ENCODE measurements at regions not wholly inside any gene's neighbourhood (a gene's known extent, or its start where the extent isn't known, plus 50 kb on each side); places are given as distances from the start of the nearest gene placed in this dataset.
A peak's percentile ranks its signal among the peaks of the same experiment; 100 is the strongest.

DNA sequence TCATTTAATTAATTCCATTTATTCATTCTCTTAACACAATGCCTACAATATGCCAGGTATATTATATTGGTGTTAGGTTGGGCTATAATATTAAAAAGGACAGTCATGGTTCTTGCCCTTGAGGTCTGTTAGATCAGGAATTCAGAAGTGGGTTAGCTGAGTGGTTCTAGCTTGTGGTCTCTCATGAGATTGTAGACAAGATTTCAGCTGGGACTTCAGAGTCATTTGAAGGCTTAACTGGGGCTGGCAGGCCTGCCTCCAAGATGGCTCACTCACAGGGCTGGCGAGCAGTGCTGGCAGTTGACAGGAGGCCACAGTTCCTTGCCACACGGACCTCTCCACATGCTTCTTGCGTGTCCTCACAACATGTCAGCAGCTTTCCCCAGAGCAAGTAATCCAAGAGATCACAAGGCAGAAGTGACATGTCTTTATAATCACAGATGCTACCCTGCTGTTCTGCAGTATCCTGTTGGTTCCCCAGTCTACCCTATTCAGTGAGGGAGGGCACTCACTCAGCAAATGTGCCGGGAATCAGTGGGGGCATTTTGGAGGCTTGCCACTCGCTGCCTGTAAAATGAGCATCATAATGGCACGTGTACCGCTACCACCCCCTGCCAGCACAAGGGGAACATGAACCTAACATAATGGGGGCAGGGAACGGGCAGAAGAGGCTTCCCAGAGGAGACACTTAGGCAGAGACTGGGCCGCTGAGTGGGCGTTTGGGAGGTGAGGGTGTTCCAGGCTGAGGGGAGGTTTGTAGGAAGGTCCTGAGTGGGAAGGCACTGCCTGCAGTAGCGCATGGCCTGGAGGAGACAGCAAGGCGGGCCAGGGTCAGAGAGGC lies 70.0 kb downstream of the EXOSC2 start:
- ChIA-PET RAD21 (ENCODE audit: unreplicated experiment) (interaction anchor here (1.0 to 1.2 kb wide), 2 partner anchors 10 to 107 kb away, joined by 3 read pairs; no protein-coding TSS in a partner anchor), CTCF (interaction anchor here (0.7 to 1.5 kb wide), 6 partner anchors 50 to 106 kb away, joined by 3 to 5 read pairs (median 3); no protein-coding TSS in a partner anchor), SMC1A (ENCODE audit: uncharacterized antibody, unreplicated experiment) (interaction anchor here (1.4 to 1.8 kb wide), 2 partner anchors 53 to 102 kb away, joined by 4 to 5 read pairs; no protein-coding TSS in a partner anchor), POLR2A (no interaction called here)
- DNase-seq (ENCODE audit: low read depth, low spot score) = no peak
- in situ Hi-C loops (cut with MboI) = no loop called here
- Histone ChIP-seq H3K79me2 (ENCODE audit: control insufficient read depth, insufficient read depth, low read length) (peaks cover 42% of the 10 kb centered on the region), H3K4me2 (ENCODE audit: control insufficient read depth, insufficient read depth) (peak overlapping the region; percentile 96), H3K36me3 (ENCODE audit: control insufficient read depth in 2 of 2, insufficient read depth in 2 of 2, low read length in 1 of 2) (no peaks in the 10 kb centered on the region), H2AFZ (ENCODE audit: control insufficient read depth, low read depth, low read length) (no peak overlapping the region), H4K20me1 (ENCODE audit: control insufficient read depth, insufficient read depth) (no peaks in the 10 kb centered on the region), H3K27me3 (replicated peaks in 1 of 2; ENCODE audit: control insufficient read depth in 2 of 2, insufficient read depth in 2 of 2, low read length in 1 of 2) (no peaks in the 10 kb centered on the region), H3K4me1 (ENCODE audit: control insufficient read depth, insufficient read depth, low read length) (peaks cover 65% of the 10 kb centered on the region), H3K9ac (ENCODE audit: control insufficient read depth, insufficient read depth, low read length) (no peak overlapping the region), H3K9me3 (replicated peaks; ENCODE audit: control insufficient read depth, insufficient read depth, low read length) (no peaks in the 10 kb centered on the region), H3K27ac (ENCODE audit: control insufficient read depth, insufficient read depth) (peak overlapping the region; percentile 84), H3K4me3 (no peak overlapping the region)
- TF ChIP-seq PAX8 (IDR thresholded peaks at IDR 0.05) (no peak), SRF (IDR thresholded peaks at IDR 0.05; ENCODE audit: low read depth in 2 of 2, low read length in 2 of 2) (no peak), ZBTB40 (IDR thresholded peaks at IDR 0.05; ENCODE audit: borderline replicate concordance) (no peak), SMAD5 (IDR thresholded peaks at IDR 0.05; ENCODE audit: low read depth) (no peak), HDGF (IDR thresholded peaks at IDR 0.05) (no peak), SP1 (IDR thresholded peaks at IDR 0.05; ENCODE audit: low read depth, low read length) (no peak), TAF1 (IDR thresholded peaks at IDR 0.05; ENCODE audit: borderline replicate concordance, low read depth, low read length) (no peak), NR2F1 (conservative IDR thresholded peaks at IDR 0.05) (no peak), IKZF1 (conservative IDR thresholded peaks at IDR 0.05) (no peak), CREB1 (IDR thresholded peaks at IDR 0.05; ENCODE audit: low read depth) (no peak)
- TF ChIP-seq, protein P1, sequence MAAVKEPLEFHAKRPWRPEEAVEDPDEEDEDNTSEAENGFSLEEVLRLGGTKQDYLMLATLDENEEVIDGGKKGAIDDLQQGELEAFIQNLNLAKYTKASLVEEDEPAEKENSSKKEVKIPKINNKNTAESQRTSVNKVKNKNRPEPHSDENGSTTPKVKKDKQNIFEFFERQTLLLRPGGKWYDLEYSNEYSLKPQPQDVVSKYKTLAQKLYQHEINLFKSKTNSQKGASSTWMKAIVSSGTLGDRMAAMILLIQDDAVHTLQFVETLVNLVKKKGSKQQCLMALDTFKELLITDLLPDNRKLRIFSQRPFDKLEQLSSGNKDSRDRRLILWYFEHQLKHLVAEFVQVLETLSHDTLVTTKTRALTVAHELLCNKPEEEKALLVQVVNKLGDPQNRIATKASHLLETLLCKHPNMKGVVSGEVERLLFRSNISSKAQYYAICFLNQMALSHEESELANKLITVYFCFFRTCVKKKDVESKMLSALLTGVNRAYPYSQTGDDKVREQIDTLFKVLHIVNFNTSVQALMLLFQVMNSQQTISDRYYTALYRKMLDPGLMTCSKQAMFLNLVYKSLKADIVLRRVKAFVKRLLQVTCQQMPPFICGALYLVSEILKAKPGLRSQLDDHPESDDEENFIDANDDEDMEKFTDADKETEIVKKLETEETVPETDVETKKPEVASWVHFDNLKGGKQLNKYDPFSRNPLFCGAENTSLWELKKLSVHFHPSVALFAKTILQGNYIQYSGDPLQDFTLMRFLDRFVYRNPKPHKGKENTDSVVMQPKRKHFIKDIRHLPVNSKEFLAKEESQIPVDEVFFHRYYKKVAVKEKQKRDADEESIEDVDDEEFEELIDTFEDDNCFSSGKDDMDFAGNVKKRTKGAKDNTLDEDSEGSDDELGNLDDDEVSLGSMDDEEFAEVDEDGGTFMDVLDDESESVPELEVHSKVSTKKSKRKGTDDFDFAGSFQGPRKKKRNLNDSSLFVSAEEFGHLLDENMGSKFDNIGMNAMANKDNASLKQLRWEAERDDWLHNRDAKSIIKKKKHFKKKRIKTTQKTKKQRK (IDR thresholded peaks at IDR 0.05; ENCODE audit: low read depth, low read length) = no peak
- no peak for FAIRE-seq
- BruUV-seq (replicated peaks) = no TSS peak
- 97% methylated on average over 12 of the region's 12 CpGs for WGBS (ENCODE audit: insufficient coverage, insufficient replicate concordance, low lambda C conversion rate, missing lambda C conversion rate)
- ATAC-seq = no peak
- intact Hi-C loops (cut with micrococcal nuclease; ENCODE audit: unreplicated experiment) = loop anchor here (2.0 to 10.0 kb wide), 2 partner anchors 51 to 281 kb away; no protein-coding TSS in a partner anchor

All from GM12878 (cell line).